Upper lobe of left lung (tissue), 6 donors: ENCODE measurements at regions not wholly inside any gene's neighbourhood (a gene's known extent, or its start where the extent isn't known, plus 50 kb on each side); places are given as distances from the start of the nearest gene placed in this dataset.

Source experiments
- ATAC-seq, 2 donors: fragments of 200-7000 bp; cut with Tn5 transposase; one replicate each; pipeline ENCODE4 v1.9.1; 2022; ENCODE audit warnings: mild to moderate bottlenecking in 2 of 2, moderate library complexity in 2 of 2; ENCODE audit not compliant: low FRiP score in 2 of 2
- DNase-seq, 2 donors: peaks; one replicate each; pipeline ENCODE4 v3.0.0-alpha.2; 2019 to 2020
- H3K27ac ChIP-seq, 4 donors: fragments of 200-600 bp; sonication (generic); one replicate each; pipeline ENCODE4 v1.5.1; 2016 to 2019
- H3K27me3 ChIP-seq, 4 donors: fragments of 200-600 bp; sonication (generic); one replicate each; pipeline ENCODE4 v1.5.1; 2017 to 2019
- H3K36me3 ChIP-seq, 4 donors: fragments of 200-600 bp; sonication (generic); one replicate each; pipeline ENCODE4 v1.5.1; 2016 to 2019
- H3K4me1 ChIP-seq, 4 donors: fragments of 200-600 bp; sonication (generic); one replicate each; pipeline ENCODE4 v1.5.1; 2018 to 2019
- H3K4me3 ChIP-seq, 4 donors: fragments of 200-600 bp; sonication (generic); one replicate each; pipeline ENCODE4 v1.5.1; 2017 to 2019; ENCODE audit warnings: mild to moderate bottlenecking in 2 of 4, moderate library complexity in 1 of 4
- H3K9me3 ChIP-seq, 4 donors: fragments of 200-600 bp; sonication (generic); one replicate each; pipeline ENCODE4 v1.5.1; 2018 to 2019
- EP300 ChIP-seq, 4 donors: sonication (generic); formaldehyde crosslinking; IDR thresholded peaks; one replicate each; pipeline ENCODE4 v1.5.1; 2017; ENCODE audit warnings: antibody characterized with exemption in 4 of 4, control low read depth in 2 of 4
- POLR2A ChIP-seq, 4 donors: fragments of 450-650 bp; IDR thresholded peaks; one replicate each; pipeline ENCODE4 v1.5.1; 2016 to 2017; ENCODE audit warnings: antibody characterized with exemption in 4 of 4, mild to moderate bottlenecking in 2 of 4
- POLR2AphosphoS5 ChIP-seq, 2 donors: sonication (generic); formaldehyde crosslinking; IDR thresholded peaks; one replicate each; pipeline ENCODE4 v1.5.1; 2017; ENCODE audit warnings: antibody characterized with exemption in 2 of 2
- WGBS, 2 donors: methylation state at CpG; one replicate each; pipeline ENCODE4 v1.1.5; 2017 to 2018; 5-methylcytosine and 5-hydroxymethylcytosine counted together
- TF ChIP-seq, protein P1 (sequence below), 6 experiments: fragments of 450-650 bp in 4 of 6; fragments of 200-600 bp in 2 of 6; sonication (generic) in 2 of 6; IDR thresholded peaks; one replicate each; pipeline ENCODE4 v1.5.1; 2016 to 2019; ENCODE audit warnings: antibody characterized with exemption in 6 of 6
- donor health status: DM: no; HTN: no; CAD: no; lungs with moderate emphysema.
- donor health status: DM: no; HTN: yes; CAD: no; lungs with severe emphysema.

DNA sequence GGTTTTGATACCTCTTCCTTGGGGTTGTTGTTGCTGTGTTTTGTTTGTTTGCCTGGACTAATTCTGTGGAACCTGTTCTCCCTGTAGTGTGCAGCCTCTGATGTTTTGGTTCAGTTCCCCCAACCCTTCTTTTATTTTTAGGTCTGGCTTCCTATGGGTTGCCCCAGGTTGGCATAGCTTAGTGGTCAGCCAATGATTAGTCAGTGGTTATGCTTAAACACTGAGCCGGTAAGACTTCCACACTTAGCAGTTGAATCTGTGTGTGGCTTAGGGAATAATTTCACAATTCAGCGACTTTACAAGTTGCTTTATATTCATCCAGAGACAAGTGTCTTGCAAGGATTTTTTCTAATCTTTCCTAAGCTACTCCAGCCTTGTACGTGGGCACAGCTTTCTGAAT, 78.6 kb upstream of the CLPB start:
- Histone ChIP-seq H3K9me3 (peaks cover 6 to 22% (median 11%) of the 10 kb centered on the region in 4 donors), H3K4me1 (no peaks in the 10 kb centered on the region), H3K27ac (no peak overlapping the region), H3K27me3 (no peaks in the 10 kb centered on the region), H3K36me3 (no peaks in the 10 kb centered on the region), H3K4me3 (no peak overlapping the region)
- no peak for ATAC-seq
- TF ChIP-seq POLR2A (IDR thresholded peaks at IDR 0.05) (no peak), EP300 (IDR thresholded peaks at IDR 0.05) (no peak), POLR2AphosphoS5 (IDR thresholded peaks at IDR 0.05) (no peak)
- TF ChIP-seq, protein P1, sequence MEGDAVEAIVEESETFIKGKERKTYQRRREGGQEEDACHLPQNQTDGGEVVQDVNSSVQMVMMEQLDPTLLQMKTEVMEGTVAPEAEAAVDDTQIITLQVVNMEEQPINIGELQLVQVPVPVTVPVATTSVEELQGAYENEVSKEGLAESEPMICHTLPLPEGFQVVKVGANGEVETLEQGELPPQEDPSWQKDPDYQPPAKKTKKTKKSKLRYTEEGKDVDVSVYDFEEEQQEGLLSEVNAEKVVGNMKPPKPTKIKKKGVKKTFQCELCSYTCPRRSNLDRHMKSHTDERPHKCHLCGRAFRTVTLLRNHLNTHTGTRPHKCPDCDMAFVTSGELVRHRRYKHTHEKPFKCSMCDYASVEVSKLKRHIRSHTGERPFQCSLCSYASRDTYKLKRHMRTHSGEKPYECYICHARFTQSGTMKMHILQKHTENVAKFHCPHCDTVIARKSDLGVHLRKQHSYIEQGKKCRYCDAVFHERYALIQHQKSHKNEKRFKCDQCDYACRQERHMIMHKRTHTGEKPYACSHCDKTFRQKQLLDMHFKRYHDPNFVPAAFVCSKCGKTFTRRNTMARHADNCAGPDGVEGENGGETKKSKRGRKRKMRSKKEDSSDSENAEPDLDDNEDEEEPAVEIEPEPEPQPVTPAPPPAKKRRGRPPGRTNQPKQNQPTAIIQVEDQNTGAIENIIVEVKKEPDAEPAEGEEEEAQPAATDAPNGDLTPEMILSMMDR (IDR thresholded peaks at IDR 0.05), result no peak
- 78 to 82% methylated on average over 3 of the region's 3 CpGs for WGBS, 2 donors
- no peak for DNase-seq

DNA sequence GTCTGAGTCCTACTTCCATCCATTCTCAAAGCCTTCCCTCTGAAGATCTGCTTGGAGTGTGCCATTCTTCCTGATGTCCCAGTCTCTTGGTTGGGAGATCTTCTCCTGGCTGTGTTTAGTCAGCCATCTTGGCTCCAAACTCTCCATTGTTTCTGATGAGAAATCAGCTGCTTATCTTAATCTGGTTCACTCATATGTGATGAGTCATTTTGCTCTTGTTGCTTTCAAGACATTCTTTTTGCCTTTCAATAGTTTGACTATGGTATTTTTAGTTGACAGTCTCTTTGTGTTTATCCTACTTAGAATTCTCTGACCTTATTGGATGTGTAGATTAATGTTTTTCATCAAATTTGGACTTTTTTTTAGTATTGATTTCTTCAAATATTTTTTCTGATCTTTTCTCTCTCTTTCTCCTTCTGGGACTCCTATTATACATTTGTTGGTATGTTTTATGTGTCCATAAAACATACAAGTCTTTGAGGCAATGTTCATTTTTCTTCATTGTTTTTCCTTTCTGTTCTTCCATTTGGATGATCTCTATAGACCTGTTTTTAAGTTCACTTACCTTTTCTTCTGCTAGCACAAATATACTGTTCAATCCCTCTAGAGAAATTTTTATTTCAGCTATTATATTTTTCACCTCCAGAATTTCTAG, 77.2 kb upstream of the CLPB start:
- peaks cover 6 to 22% (median 11%) of the 10 kb centered on the region in 4 donors for H3K9me3 ChIP-seq

DNA sequence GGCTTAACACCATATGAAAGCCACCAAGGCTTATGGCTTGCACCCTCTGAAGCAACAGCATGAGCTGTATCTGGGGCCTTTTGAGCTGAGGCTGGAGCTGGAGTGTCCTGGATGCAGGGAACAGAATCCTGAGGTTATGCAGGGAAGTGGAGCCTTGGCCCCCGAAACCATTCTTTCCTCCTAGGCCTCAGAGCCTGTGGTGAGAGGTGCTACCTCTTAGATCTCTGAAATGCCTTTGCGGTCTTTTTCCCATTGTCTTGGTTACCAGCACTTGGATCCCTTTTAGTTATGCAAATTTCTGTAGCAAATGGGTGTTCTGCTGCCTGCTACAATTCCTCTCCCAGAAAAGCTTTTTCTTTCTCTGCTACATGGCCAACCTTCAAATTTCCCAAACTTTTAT, 72.7 kb upstream of the CLPB start:
- WGBS, 2 donors, result 87 to 96% methylated on average over 2 of the region's 2 CpGs
- ATAC-seq (no peak), DNase-seq (no peak)
- Histone ChIP-seq H3K27me3 (no peaks in the 10 kb centered on the region), H3K27ac (no peak overlapping the region), H3K4me1 (no peaks in the 10 kb centered on the region), H3K36me3 (no peaks in the 10 kb centered on the region), H3K4me3 (no peak overlapping the region), H3K9me3 (peaks cover 6 to 14% (median 11%) of the 10 kb centered on the region in 4 donors)
- TF ChIP-seq, protein P1 (IDR thresholded peaks at IDR 0.05), result no peak
- no peak for TF ChIP-seq EP300 (IDR thresholded peaks at IDR 0.05)
- no peak for TF ChIP-seq POLR2A (IDR thresholded peaks at IDR 0.05)
- no peak for TF ChIP-seq POLR2AphosphoS5 (IDR thresholded peaks at IDR 0.05)

More for the DNA sequence above, 77.2 kb upstream of the CLPB start:
- no peaks in the 10 kb centered on the region for H3K36me3 ChIP-seq
- H3K27me3 ChIP-seq, result no peaks in the 10 kb centered on the region
- H3K4me3 ChIP-seq, result no peak overlapping the region
- TF ChIP-seq EP300 (IDR thresholded peaks at IDR 0.05) (no peak), POLR2A (IDR thresholded peaks at IDR 0.05) (no peak)
- TF ChIP-seq, protein P1 (IDR thresholded peaks at IDR 0.05), result no peak
- H3K4me1 ChIP-seq, result no peaks in the 10 kb centered on the region
- no peak overlapping the region for H3K27ac ChIP-seq
- no peak for ATAC-seq
- no peak for DNase-seq

DNA sequence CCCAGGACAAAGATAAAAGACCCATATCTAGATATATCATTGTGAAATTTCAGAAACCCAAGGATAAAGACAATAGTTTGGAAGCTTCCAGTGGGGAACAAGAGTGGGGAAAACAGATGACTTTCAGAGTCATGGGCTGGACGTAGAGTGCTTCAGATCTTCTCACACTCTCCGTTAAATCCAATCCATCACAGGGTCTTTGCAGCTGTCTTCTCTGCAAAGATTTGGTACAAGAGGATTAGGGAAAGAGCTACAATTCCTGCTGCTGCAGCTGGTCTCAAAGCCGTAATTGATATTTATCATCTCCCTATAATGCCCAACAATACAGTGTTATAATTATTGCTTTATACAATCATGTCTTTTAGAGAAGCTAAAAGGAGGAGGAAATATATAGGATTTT, 63.4 kb upstream of the CLPB start:
- Histone ChIP-seq H3K27ac (no peak overlapping the region), H3K4me1 (no peaks in the 10 kb centered on the region), H3K27me3 (no peaks in the 10 kb centered on the region), H3K36me3 (no peaks in the 10 kb centered on the region), H3K9me3 (peaks cover 4 to 10% (median 7%) of the 10 kb centered on the region in 4 donors), H3K4me3 (no peak overlapping the region)
- TF ChIP-seq EP300 (IDR thresholded peaks at IDR 0.05) (no peak), POLR2AphosphoS5 (IDR thresholded peaks at IDR 0.05) (no peak), POLR2A (IDR thresholded peaks at IDR 0.05) (no peak)
- TF ChIP-seq, protein P1 (IDR thresholded peaks at IDR 0.05), result no peak
- DNase-seq (no peak), ATAC-seq (no peak)
- 43 to 63% methylated on average over 3 of the region's 3 CpGs for WGBS, 2 donors

DNA sequence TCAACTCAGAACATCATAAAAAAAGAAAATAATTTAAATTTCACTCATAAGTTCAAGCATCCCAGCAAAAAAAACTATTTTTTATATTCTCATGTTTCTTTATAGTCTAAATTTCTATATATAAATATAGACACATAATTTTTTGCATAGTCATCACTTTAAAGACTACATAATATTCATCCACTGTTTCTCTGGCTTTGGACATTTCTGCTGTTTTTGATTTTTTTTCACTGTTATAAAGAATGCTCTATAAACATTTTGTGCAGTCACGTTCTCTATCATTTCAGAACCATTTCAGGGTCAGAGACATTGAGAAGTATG, 59.7 kb upstream of the CLPB start:
- Histone ChIP-seq H3K36me3 (no peaks in the 10 kb centered on the region), H3K4me1 (no peaks in the 10 kb centered on the region), H3K27me3 (no peaks in the 10 kb centered on the region), H3K4me3 (no peak overlapping the region), H3K27ac (no peak overlapping the region), H3K9me3 (no peaks in the 10 kb centered on the region)
- ATAC-seq, result no peak
- 47 to 55% methylated on average over 1 of the region's 1 CpG for WGBS, 2 donors
- DNase-seq, result no peak
- no peak for TF ChIP-seq POLR2AphosphoS5 (IDR thresholded peaks at IDR 0.05)
